DND-41 (cell line): ENCODE measurements at regions not wholly inside any gene's neighbourhood (a gene's known extent, or its start where the extent isn't known, plus 50 kb on each side); places are given as distances from the start of the nearest gene placed in this dataset.
A peak's percentile ranks its signal among the peaks of the same experiment; 100 is the strongest.

Source experiments
- ATAC-seq: fragments of 200-7000 bp; cut with Tn5 transposase; 3 replicates; pipeline ENCODE4 v1.9.1; 2021; ENCODE audit warnings: low read depth; ENCODE audit not compliant: insufficient read depth
- DNase-seq: peaks from one replicate; pipeline ENCODE4 v3.0.0-alpha.2; 2020
- H2AFZ ChIP-seq: 2 replicates; pipeline ENCODE4 v1.6.0; 2012; ENCODE audit warnings: low read depth, low read length
- H3K27ac ChIP-seq: 2 replicates; pipeline ENCODE4 v1.5.1; 2012; ENCODE audit warnings: low read length, inconsistent platforms
- H3K27me3 ChIP-seq: fragments of 200-600 bp; sonication (generic); 2 replicates; pipeline ENCODE4 v1.6.0; 2012; ENCODE audit warnings: low read length, mild to moderate bottlenecking, inconsistent platforms; ENCODE audit not compliant: insufficient read depth, poor library complexity
- H3K36me3 ChIP-seq: 2 replicates; pipeline ENCODE4 v1.5.1; 2012; ENCODE audit warnings: low read length, inconsistent platforms; ENCODE audit not compliant: insufficient read depth
- H3K4me1 ChIP-seq: 2 replicates; pipeline ENCODE4 v1.5.1; 2012; ENCODE audit warnings: mild to moderate bottlenecking, low read length; ENCODE audit not compliant: insufficient read depth
- H3K4me2 ChIP-seq: 2 replicates; pipeline ENCODE4 v1.6.0; 2012; ENCODE audit warnings: mild to moderate bottlenecking, moderate library complexity, low read length, inconsistent platforms; ENCODE audit not compliant: insufficient read depth
- H3K4me3 ChIP-seq, 2 experiments: fragments of 200-600 bp in 1 of 2; shearing (Covaris generic) in 1 of 2; 2 replicates each; pipeline ENCODE4 v1.5.1; 2012 to 2016; ENCODE audit warnings: inconsistent platforms in 2 of 2, low read length in 2 of 2, mild to moderate bottlenecking in 2 of 2, low read depth in 1 of 2, moderate library complexity in 1 of 2
- H3K79me2 ChIP-seq: 2 replicates; pipeline ENCODE4 v1.6.0; 2012; ENCODE audit warnings: low read length, inconsistent platforms; ENCODE audit not compliant: insufficient read depth
- H3K9ac ChIP-seq: 2 replicates; pipeline ENCODE4 v1.6.0; 2012; ENCODE audit warnings: low read depth, mild to moderate bottlenecking, inconsistent platforms, low read length, moderate library complexity
- H3K9me3 ChIP-seq: 2 replicates; pipeline ENCODE4 v1.5.1; 2012; ENCODE audit warnings: low read length, moderate library complexity, mild to moderate bottlenecking, inconsistent platforms; ENCODE audit not compliant: insufficient read depth, severe bottlenecking
- H4K20me1 ChIP-seq: 2 replicates; pipeline ENCODE4 v1.6.0; 2012; ENCODE audit warnings: low read length; ENCODE audit not compliant: insufficient read depth
- CTCF ChIP-seq: IDR thresholded peaks from 2 replicates; pipeline ENCODE4 v1.5.1; 2012; ENCODE audit warnings: borderline replicate concordance, low read length, moderate library complexity, mild to moderate bottlenecking; ENCODE audit not compliant: poor library complexity, severe bottlenecking; ENCODE audit errors: extremely low read depth
- EZH2 ChIP-seq: IDR thresholded peaks from 3 replicates; pipeline ENCODE4 v1.6.1; 2012; ENCODE audit warnings: borderline replicate concordance, low read depth, mild to moderate bottlenecking, moderate library complexity, low read length, inconsistent platforms; ENCODE audit not compliant: severe bottlenecking

- peak overlapping the region; percentile 45 for H3K4me2 ChIP-seq
- H3K27me3 ChIP-seq = no peaks in the 10 kb centered on the region
- H4K20me1 ChIP-seq = no peaks in the 10 kb centered on the region
- DNase-seq = peak; percentile 32
- H3K9ac ChIP-seq = no peak overlapping the region
- no peaks in the 10 kb centered on the region for H3K9me3 ChIP-seq
- no peak overlapping the region for H3K4me3 ChIP-seq
- H3K79me2 ChIP-seq = no peaks in the 10 kb centered on the region
- ATAC-seq = peak; percentile 80
- H3K4me1 ChIP-seq = peaks cover 34% of the 10 kb centered on the region
- peak overlapping the region; percentile 49 for H3K27ac ChIP-seq
- H2AFZ ChIP-seq = no peak overlapping the region
- no peaks in the 10 kb centered on the region for H3K36me3 ChIP-seq
- peak; percentile 33 for TF ChIP-seq CTCF
- TF ChIP-seq EZH2 = no peak
Observed at GRCh38 chr6:149234051-149234962, 83.2 kb upstream of the TAB2 start.

- Histone ChIP-seq H2AFZ (no peak overlapping the region), H3K27ac (no peak overlapping the region), H3K4me1 (peaks cover 34% of the 10 kb centered on the region), H3K4me3 (no peak overlapping the region), H3K27me3 (no peaks in the 10 kb centered on the region), H3K4me2 (no peak overlapping the region), H3K79me2 (no peaks in the 10 kb centered on the region), H3K9me3 (no peaks in the 10 kb centered on the region), H4K20me1 (no peaks in the 10 kb centered on the region), H3K36me3 (no peaks in the 10 kb centered on the region), H3K9ac (no peak overlapping the region)
- ATAC-seq = no peak
- no peak for DNase-seq
- TF ChIP-seq CTCF = no peak
- no peak for TF ChIP-seq EZH2
Observed at GRCh38 chr6:149235130-149235561, 82.4 kb upstream of the TAB2 start.

- no peak overlapping the region for H3K27ac ChIP-seq
- H4K20me1 ChIP-seq = no peaks in the 10 kb centered on the region
- no peak overlapping the region for H2AFZ ChIP-seq
- no peak overlapping the region for H3K9ac ChIP-seq
- TF ChIP-seq EZH2 = no peak
- no peak for TF ChIP-seq CTCF
- H3K79me2 ChIP-seq = no peaks in the 10 kb centered on the region
- H3K4me3 ChIP-seq = no peak overlapping the region
- H3K4me2 ChIP-seq = no peak overlapping the region
- ATAC-seq (no peak), DNase-seq (no peak)
- peaks cover 34% of the 10 kb centered on the region for H3K4me1 ChIP-seq
- H3K9me3 ChIP-seq = no peaks in the 10 kb centered on the region
- H3K27me3 ChIP-seq = no peaks in the 10 kb centered on the region
- H3K36me3 ChIP-seq = no peaks in the 10 kb centered on the region
Observed at GRCh38 chr6:149236589-149236988, 80.9 kb upstream of the TAB2 start.

GRCh38 chr6:149237464-149237863 is 80.0 kb upstream of the TAB2 start:
- TF ChIP-seq EZH2 = no peak
- TF ChIP-seq CTCF = no peak
- Histone ChIP-seq H4K20me1 (no peaks in the 10 kb centered on the region), H3K79me2 (no peaks in the 10 kb centered on the region), H3K27ac (no peak overlapping the region), H3K27me3 (no peaks in the 10 kb centered on the region), H3K9ac (no peak overlapping the region), H3K4me2 (no peak overlapping the region), H2AFZ (no peak overlapping the region), H3K4me1 (peaks cover 32% of the 10 kb centered on the region), H3K9me3 (no peaks in the 10 kb centered on the region), H3K4me3 (no peak overlapping the region), H3K36me3 (no peaks in the 10 kb centered on the region)
- ATAC-seq (no peak), DNase-seq (no peak)
